ENCODE measurements at regions not wholly inside any gene's neighbourhood (a gene's known extent, or its start where the extent isn't known, plus 50 kb on each side); places are given as distances from the start of the nearest gene placed in this dataset.
"Not testable (repeated sequence)": the region's sequence is repeated elsewhere in the genome, so short reads cannot be mapped to it uniquely, and the experiment has no call there.

DNA sequence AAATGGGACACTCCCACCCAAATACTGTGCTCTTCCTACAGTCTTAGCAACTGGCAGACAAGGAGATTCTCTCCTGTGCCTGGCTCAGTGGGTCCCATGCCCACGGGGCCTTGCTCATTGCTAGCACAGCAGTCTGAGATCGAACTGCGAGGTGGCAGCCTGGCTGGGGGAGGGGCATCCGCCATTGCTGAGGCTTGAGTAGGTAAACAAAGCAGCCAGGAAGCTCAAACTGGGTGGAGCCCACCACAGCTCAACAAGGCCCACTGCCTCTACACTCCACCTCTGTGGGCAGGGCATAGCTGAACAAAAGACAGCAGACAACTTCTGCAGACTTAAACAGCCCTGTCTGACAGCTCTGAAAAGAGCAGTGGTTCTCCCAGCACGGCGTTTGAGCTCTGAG lies 174.8 kb downstream of the COL12A1 start:
- DNase-seq (ENCODE audit: extremely low spot score); POLR2A ChIA-PET; CTCF ChIA-PET: not testable (repeated sequence)

DNA sequence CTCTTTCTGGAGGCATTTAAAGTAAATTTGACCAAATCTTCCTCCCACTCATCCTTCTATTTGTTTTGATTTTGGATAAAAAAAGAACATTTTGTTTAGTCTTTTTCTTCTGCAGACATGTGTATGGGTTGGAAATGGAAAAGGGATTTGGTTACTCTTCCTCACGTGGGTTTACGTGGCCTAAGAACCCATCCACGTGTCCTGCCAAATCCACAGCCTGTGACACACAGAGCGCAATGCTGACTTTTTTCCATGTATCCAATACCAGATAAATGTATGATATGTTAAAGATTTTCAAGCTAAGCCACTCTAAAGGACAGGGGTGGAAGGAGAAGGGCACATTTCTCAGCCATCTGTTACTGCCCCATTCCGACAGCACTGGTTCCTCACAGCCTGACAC lies 176.5 kb downstream of the COL12A1 start:
- no peak for DNase-seq (ENCODE audit: extremely low spot score)
- CTCF ChIA-PET, result no interaction called here
- POLR2A ChIA-PET, result no interaction called here

DNA sequence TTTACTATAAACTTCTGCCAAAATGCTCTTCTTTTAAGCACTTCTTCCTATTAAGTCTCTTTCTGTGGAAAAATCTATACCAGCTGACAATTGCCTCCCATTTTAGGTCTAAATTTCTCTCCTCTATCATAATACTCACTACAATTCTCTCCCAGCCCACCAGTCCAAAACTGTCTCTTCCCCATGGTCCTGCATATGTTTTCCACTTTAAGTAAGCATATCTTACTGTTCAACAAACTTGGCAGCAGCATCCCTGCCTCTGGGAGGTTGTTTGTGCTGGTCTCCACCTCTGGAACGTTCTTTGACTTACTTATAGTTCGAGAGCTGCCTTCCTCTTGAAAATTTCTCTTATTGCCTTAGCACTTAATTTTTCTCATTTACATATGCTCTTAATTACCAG lies 180.5 kb downstream of the COL12A1 start:
- ChIA-PET CTCF (interaction anchor here (1.4 kb wide), 1 partner anchor 366 kb away, joined by 3 read pairs; no protein-coding TSS in a partner anchor), POLR2A (no interaction called here)
- TF ChIP-seq, protein P1, sequence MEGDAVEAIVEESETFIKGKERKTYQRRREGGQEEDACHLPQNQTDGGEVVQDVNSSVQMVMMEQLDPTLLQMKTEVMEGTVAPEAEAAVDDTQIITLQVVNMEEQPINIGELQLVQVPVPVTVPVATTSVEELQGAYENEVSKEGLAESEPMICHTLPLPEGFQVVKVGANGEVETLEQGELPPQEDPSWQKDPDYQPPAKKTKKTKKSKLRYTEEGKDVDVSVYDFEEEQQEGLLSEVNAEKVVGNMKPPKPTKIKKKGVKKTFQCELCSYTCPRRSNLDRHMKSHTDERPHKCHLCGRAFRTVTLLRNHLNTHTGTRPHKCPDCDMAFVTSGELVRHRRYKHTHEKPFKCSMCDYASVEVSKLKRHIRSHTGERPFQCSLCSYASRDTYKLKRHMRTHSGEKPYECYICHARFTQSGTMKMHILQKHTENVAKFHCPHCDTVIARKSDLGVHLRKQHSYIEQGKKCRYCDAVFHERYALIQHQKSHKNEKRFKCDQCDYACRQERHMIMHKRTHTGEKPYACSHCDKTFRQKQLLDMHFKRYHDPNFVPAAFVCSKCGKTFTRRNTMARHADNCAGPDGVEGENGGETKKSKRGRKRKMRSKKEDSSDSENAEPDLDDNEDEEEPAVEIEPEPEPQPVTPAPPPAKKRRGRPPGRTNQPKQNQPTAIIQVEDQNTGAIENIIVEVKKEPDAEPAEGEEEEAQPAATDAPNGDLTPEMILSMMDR (IDR thresholded peaks at IDR 0.05; ENCODE audit: control extremely low read depth, extremely low read depth, low read depth, missing control alignments), result no peak
- no peak for DNase-seq (ENCODE audit: extremely low spot score)

More for the DNA sequence above, 176.5 kb downstream of the COL12A1 start:
- TF ChIP-seq, protein P1 (IDR thresholded peaks at IDR 0.05; ENCODE audit: control extremely low read depth, extremely low read depth, low read depth, missing control alignments), result no peak

DNA sequence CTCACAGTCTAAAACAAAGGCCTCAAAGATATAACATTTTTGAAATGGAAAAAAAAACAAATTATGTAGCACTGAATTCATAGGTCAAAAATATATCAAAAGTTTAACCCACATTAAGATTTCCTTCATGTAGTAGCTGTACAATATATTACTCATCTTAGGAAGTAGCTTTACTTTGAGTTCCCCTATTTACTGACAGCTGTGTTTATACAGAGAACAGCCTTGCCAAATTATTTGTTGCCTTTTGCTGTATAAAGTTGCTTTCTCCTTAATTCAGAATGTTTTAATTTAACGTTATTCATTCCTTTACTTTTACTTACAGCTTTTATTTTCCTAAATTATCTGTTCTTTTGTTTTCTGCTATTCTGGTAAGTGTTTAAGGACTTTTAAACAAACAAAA lies 181.0 kb downstream of the COL12A1 start:
- no peak for DNase-seq (ENCODE audit: extremely low spot score)
- POLR2A ChIA-PET, result no interaction called here
- CTCF ChIA-PET, result no interaction called here
- TF ChIP-seq, protein P1 (IDR thresholded peaks at IDR 0.05; ENCODE audit: control extremely low read depth, extremely low read depth, low read depth, missing control alignments), result no peak

DNA sequence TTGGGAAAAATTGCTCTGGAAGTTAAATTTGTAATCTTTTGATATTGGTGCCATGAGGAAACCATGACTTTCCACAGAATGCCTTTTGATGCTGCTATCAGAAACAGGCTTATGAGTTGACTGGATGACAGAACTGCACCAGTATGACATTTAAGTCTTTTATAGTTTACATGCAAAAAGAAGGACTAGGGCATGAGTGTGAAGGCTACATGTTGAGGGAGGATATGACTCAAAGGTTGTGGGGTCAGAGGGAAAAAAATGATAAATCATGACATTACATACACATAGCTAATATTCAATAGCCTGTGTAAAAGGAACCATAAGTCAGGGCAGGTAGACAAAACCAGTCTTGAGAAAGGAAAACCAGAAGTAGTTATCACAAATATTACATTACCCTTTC lies 182.2 kb downstream of the COL12A1 start:
- DNase-seq (ENCODE audit: extremely low spot score), result no peak
- TF ChIP-seq, protein P1 (IDR thresholded peaks at IDR 0.05; ENCODE audit: control extremely low read depth, extremely low read depth, low read depth, missing control alignments), result no peak
- ChIA-PET POLR2A (no interaction called here), CTCF (interaction anchor here (1.3 kb wide), 1 partner anchor 10 kb away, joined by 3 read pairs; no protein-coding TSS in a partner anchor)

DNA sequence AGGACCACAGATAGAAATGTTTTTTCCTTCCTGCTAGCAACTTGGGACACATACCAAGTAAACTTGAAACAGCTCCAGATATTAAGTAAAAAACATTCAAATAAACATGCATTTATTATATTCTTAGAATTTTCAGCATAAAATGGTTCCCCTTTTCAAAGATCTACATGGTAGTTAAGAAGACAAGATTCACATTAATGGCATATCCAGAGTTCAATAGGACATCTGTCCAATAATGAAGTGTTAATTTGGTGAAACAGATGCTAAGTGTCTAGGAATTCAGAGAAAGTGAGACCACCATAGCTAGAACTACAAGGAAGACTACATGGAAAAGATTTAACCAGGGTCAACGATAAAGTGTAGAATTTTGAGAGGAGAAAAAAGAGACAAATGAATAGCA lies 184.9 kb downstream of the COL12A1 start:
- no peak for DNase-seq (ENCODE audit: extremely low spot score)
- TF ChIP-seq, protein P1 (IDR thresholded peaks at IDR 0.05; ENCODE audit: control extremely low read depth, extremely low read depth, low read depth, missing control alignments), result no peak
- ChIA-PET CTCF (no interaction called here), POLR2A (no interaction called here)

DNA sequence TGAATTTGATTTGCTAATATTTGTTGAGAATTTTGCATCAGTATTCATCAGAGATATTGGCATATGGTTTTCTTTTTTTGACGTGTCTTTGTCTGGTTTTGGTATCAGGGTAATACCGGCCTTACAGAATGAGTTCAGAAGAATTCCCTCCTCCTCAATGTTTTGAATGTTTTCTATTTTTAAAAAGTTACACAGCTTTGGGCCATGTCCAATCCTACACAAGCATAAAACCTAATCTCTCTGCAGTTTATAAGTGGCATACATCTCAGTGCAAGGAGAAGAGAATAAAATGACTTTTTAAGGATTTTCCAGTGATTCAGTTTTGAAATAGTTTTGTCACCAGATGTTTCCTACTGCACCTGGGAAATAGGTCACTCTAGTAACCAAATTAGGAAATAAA lies 185.5 kb downstream of the COL12A1 start:
- TF ChIP-seq, protein P1 (IDR thresholded peaks at IDR 0.05; ENCODE audit: control extremely low read depth, extremely low read depth, low read depth, missing control alignments), result no peak
- CTCF ChIA-PET, result no interaction called here
- DNase-seq (ENCODE audit: extremely low spot score), result no peak
- POLR2A ChIA-PET, result no interaction called here

All from GM10248 (cell line).